GM21423 (cell line): ENCODE measurements at regions not wholly inside any gene's neighbourhood (a gene's known extent, or its start where the extent isn't known, plus 50 kb on each side); places are given as distances from the start of the nearest gene placed in this dataset.
A peak's percentile ranks its signal among the peaks of the same experiment; 100 is the strongest.
"Not testable (repeated sequence)": the region's sequence is repeated elsewhere in the genome, so short reads cannot be mapped to it uniquely, and the experiment has no call there.

Experiments
- ATAC-seq: cut with Tn5 transposase; IDR thresholded peaks from one replicate; pipeline ENCODE4 v1.9.1; 2021; ENCODE audit warnings: mild to moderate bottlenecking, moderate library complexity; ENCODE audit not compliant: unreplicated experiment

DNA sequence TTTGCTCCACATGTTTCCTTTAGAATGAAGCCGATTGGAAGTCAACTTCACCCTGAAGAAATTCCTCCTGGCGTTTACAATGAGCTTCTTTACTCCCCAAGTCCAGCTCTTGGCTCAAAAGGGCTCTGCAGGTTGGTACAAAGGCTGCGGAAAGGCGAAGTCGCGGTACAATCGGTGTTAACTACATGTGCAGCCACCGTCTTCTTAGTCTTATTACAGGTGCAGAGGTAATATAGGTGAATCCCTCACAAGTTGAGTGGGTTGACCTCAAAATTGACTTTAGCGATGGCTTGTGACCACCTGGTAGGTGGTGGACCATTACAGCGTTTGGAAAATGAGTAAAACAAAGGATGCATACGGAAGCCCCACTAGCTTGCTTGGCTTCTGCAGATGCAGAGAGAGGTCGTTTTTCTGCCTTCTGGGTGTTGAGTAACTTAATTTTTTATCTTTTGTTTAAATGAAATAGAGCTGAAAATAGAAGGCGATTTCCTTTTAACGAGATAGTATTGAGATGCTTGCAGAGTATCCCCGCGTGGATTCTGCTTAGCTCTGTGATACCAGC, 98.0 kb downstream of the TRIM27 start:
- no peak for ATAC-seq

DNA sequence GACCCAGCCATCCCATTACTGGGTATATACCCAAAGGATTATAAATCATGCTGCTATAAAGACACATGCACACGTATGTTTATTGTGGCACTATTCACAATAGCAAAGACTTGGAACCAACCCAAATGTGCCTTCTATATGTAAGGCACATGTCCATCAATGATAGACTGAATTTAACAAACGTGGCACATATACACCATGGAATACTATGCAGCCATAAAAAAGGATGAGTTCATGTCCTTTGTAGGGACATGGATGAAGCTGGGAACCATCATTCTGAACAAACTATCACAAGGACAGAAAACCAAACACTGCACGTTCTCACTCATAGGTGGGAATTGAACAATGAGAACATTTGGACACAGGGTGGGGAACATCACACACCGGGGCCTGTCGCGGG, 92.1 kb downstream of the TRIM27 start:
- not testable (repeated sequence) for ATAC-seq

DNA sequence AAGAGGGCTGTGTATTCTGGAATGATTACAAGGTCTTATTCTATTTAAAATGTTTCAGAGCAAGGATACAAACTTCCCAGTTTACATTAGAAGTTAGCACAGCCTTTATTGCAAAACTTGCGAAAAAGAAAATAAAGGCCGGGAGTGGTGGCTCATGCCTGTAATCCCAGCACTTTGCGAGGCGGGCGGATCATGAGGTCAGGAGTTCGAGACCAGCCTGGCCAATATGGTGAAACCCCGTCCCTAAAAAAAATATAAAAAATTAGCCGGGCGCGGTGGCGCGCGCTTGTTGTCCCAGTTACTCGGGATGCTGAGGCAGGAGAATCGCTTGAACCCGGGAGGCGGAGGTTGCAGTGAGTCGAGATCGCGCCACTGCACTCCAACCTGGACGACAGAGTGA, 87.1 kb downstream of the TRIM27 start:
- not testable (repeated sequence) for ATAC-seq

DNA sequence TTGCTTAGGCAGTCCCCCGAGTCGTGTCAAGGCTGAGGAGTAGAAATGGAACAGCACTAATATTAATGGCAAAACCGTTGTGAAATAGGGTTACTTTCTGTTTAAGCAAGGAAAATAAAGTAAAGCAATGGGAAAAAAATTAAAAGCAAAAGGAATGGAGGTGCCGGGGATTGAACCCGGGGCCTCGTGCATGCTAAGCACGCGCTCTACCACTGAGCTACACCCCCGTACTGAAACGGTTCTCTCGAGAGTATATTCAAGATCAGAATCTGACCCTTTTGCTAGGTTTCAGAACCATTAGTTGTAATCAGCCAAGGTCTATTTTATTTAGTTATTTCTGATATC, 85.5 kb downstream of the TRIM27 start:
- peak; percentile 60 for ATAC-seq

DNA sequence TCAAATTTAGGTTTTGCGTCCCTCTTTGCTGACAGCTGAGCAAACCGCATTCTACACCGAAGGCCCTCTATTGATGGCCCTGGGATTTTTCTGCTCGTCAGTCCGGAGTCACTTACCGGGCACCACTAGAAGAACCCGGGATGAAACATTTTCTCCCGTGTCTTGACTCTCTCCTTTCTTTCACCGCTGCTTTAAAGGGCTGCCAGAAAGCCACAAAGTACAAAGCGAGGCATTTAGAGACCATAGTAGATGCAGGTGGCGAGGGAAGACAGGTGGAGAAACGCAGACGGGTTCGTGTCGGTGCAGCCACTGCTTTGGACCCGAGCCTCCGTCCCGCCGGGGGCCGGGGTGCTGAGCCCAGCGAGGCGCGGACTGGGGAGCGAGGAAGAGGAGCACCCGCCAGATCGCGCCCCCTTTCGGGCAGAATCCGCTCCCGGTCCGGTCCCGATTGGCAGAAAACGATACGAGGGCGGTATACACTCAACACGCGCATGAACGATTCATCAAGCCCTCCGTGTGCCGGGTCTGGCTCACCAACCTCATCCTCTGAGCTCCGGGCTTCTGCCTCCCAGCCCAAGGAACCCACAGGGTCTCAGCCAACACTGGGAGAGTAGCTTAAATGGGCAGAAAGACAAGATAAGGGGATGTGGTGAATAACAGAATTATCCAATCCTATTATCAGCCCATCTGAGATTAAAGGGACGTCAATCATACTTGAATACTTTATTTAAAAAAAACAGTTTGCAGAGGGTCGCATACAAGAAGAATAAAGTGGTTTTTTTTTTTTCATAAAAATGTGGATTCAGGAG, 84.9 kb downstream of the TRIM27 start:
- ATAC-seq: peak; percentile 60

DNA sequence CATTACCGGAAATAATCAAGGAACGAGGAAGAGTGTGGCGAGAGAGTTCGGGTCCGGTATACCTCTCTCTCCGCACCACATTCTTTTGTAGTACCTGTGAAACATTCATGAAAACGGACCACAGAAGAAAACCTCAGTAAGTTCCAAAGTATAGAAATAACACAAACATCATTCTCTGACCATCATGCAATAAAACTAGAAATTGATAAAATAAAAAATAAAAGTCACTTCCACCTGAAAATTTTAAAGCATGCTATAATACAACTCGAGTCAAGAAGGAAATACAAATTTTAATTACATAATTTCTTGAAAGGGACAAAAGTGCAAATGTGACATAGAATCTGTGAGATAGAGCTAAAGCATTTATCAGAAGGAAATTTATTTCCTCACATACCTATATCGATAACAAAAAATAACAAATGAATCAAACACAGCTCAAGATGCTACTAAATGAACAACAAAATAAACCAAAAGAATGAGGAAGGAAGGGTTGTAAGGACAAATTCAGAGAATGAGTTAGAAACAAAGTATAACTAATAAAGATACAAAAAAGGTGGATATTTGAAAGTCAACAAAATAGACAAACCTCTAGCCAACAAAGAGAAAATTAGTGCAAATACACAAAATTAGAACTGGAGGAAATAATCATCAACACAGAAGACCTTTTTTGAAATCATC, 84.2 kb downstream of the TRIM27 start:
- no peak for ATAC-seq

DNA sequence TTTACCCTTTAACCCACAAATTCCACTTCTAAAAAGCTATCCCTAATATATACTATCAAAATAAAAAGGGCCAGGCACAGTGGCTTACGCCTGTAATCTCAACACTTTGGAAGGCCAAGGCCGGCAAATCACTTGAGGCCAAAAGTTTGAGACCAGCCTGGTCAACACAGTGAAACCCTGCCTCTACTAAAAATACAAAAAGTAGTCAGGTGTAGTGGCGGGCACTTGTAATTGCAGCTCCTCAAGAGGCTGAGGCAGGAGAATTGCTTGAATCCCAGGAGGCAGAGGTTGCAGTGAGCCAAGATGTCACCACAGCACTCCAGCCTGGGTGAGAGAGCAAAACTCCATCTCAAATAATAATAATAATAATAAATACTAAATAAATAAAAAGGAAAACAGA, 82.5 kb downstream of the TRIM27 start:
- no peak for ATAC-seq

DNA sequence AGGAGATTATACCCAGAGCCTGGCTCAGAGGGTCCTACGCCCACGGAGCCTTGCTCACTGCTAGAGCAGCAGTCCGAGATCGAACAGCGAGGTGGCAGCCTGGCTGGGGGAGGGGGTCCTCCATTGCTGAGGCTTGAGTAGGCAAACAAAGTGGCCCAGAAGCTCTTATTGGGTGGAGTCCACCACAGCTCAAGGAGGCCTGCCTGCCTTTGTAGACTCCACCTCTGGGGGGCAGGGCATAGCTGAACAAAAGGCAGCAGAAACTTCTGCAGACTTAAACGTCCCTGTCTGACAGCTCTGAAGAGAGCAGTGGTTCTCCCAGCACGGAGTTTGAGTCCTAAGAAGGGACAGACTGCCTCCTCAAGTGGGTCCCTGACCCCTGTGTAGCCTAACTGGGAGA, 75.0 kb downstream of the TRIM27 start:
- ATAC-seq: not testable (repeated sequence)
